GM12878 (cell line): ENCODE measurements at regions not wholly inside any gene's neighbourhood (a gene's known extent, or its start where the extent isn't known, plus 50 kb on each side); places are given as distances from the start of the nearest gene placed in this dataset.

Experiments
- ATAC-seq: fragments of 200-7000 bp; cut with Tn5 transposase; 3 replicates; pipeline ENCODE4 v1.9.1; 2020; ENCODE audit warnings: mild to moderate bottlenecking, moderate library complexity
- BruUV-seq: library from RNA; stranded (reverse); fragments of 400-500 nt; replicated peaks from 2 replicates; lab custom pipeline; 2021; lab: Mats Ljungman, UMichigan
- CTCF ChIA-PET: fragments of 300-600 bp; sonication (Branson Sonifier 250); formaldehyde crosslinking; extraction: SDS; loops from one replicate; lab custom pipeline; 2021; ENCODE audit warnings: inconsistent platforms; lab: Yijun Ruan, JAX
- POLR2A ChIA-PET: fragments of 350-600 bp; formaldehyde crosslinking; extraction: SDS; loops from one replicate; lab custom pipeline; 2021; ENCODE audit warnings: inconsistent platforms; lab: Charles Lee
- RAD21 ChIA-PET: fragments of 300-600 bp; sonication (Branson Sonifier 250); formaldehyde crosslinking; loops from one replicate; lab custom pipeline; 2023; ENCODE audit warnings: antibody characterized with exemption; ENCODE audit not compliant: unreplicated experiment; lab: Charles Lee
- SMC1A ChIA-PET: fragments of 300-600 bp; sonication (Branson Sonifier 250); formaldehyde crosslinking; loops from one replicate; lab custom pipeline; 2023; ENCODE audit not compliant: unreplicated experiment, uncharacterized antibody; lab: Charles Lee
- DNase-seq: peaks from one replicate; pipeline ENCODE4 v3.0.0-alpha.2; 2011; ENCODE audit warnings: low read depth, low spot score
- FAIRE-seq: peaks from 3 replicates; lab custom pipeline; 2011; peaks lifted over from hg19 to GRCh38; lab: Jason Lieb, UNC
- H2AFZ ChIP-seq: 2 replicates; pipeline ENCODE4 v1.6.0; 2011; ENCODE audit warnings: low read depth, low read length, control low read depth; ENCODE audit not compliant: control insufficient read depth
- H3K27ac ChIP-seq: 2 replicates; pipeline ENCODE4 v1.5.1; 2011; ENCODE audit warnings: control low read depth; ENCODE audit not compliant: control insufficient read depth, insufficient read depth
- H3K27me3 ChIP-seq, 2 experiments: replicated peaks in 1 of 2; 2 replicates each; pipeline versions ENCODE4 v1.6.0 to v1.6.1; 2011; ENCODE audit warnings: low read length in 1 of 2; ENCODE audit not compliant: control insufficient read depth in 2 of 2, insufficient read depth in 2 of 2
- H3K36me3 ChIP-seq, 2 experiments: 2 replicates each; pipeline ENCODE4 v1.5.1; 2011; ENCODE audit warnings: low read length in 1 of 2; ENCODE audit not compliant: control insufficient read depth in 2 of 2, insufficient read depth in 2 of 2
- H3K4me1 ChIP-seq: 2 replicates; pipeline ENCODE4 v1.6.1; 2011; ENCODE audit warnings: mild to moderate bottlenecking, low read length, moderate library complexity, mixed read lengths; ENCODE audit not compliant: control insufficient read depth, insufficient read depth
- H3K4me2 ChIP-seq: 2 replicates; pipeline ENCODE4 v1.6.0; 2011; ENCODE audit warnings: control low read depth; ENCODE audit not compliant: control insufficient read depth, insufficient read depth
- H3K4me3 ChIP-seq: fragments of 200-600 bp; sonication (generic); 2 replicates; pipeline ENCODE4 v1.5.1; 2016
- H3K79me2 ChIP-seq: 2 replicates; pipeline ENCODE4 v1.6.0; 2011; ENCODE audit warnings: low read length; ENCODE audit not compliant: control insufficient read depth, insufficient read depth
- H3K9ac ChIP-seq: 2 replicates; pipeline ENCODE4 v1.8.0; 2011; ENCODE audit warnings: low read length, control low read depth, mixed read lengths; ENCODE audit not compliant: control insufficient read depth, insufficient read depth
- H3K9me3 ChIP-seq: replicated peaks from 3 replicates; pipeline ENCODE4 v1.5.1; 2011; ENCODE audit warnings: mild to moderate bottlenecking, low read length; ENCODE audit not compliant: control insufficient read depth, insufficient read depth
- H4K20me1 ChIP-seq: 2 replicates; pipeline ENCODE4 v1.6.0; 2011; ENCODE audit not compliant: control insufficient read depth, insufficient read depth
- ATF2 ChIP-seq: IDR thresholded peaks from 2 replicates; pipeline ENCODE4 v1.6.1; 2012; ENCODE audit warnings: low read length, inconsistent platforms
- ATF7 ChIP-seq: fragments of 450-650 bp; IDR thresholded peaks from 2 replicates; pipeline ENCODE4 v1.6.1; 2016; ENCODE audit warnings: low read depth, mild to moderate bottlenecking
- BHLHE40 ChIP-seq, 2 experiments: fragments of 450-650 bp in 1 of 2; IDR thresholded peaks; 2 replicates each; pipeline ENCODE4 v1.6.1; 2011 to 2017; ENCODE audit warnings: low read depth in 2 of 2, borderline replicate concordance in 1 of 2, improper control_type of control experiment in 1 of 2, low read length in 1 of 2, mild to moderate bottlenecking in 1 of 2
- GATAD2B ChIP-seq: fragments of 450-650 bp; conservative IDR thresholded peaks from 2 replicates; pipeline ENCODE4 v1.6.1; 2017; ENCODE audit warnings: low read depth, mild to moderate bottlenecking, moderate library complexity
- HSF1 ChIP-seq: fragments of 150-350 bp; IDR thresholded peaks from 2 replicates; pipeline ENCODE4 v1.6.1; 2014; ENCODE audit warnings: mild to moderate bottlenecking, low read depth, low read length
- NFIC ChIP-seq: IDR thresholded peaks from 2 replicates; pipeline ENCODE4 v1.6.1; 2012; ENCODE audit warnings: low read depth, mild to moderate bottlenecking, inconsistent platforms, low read length, moderate library complexity
- NFYB ChIP-seq: IDR thresholded peaks from 2 replicates; pipeline ENCODE4 v1.6.1; 2011; ENCODE audit warnings: low read depth, mild to moderate bottlenecking, low read length, improper control_type of control experiment, moderate library complexity; ENCODE audit not compliant: insufficient read depth
- NR2F1 ChIP-seq: fragments of 450-650 bp; conservative IDR thresholded peaks from 2 replicates; pipeline ENCODE4 v1.6.1; 2017; ENCODE audit warnings: mild to moderate bottlenecking
- RBBP5 ChIP-seq: fragments of 200-600 bp; sonication (generic); conservative IDR thresholded peaks from 2 replicates; pipeline ENCODE4 v1.6.1; 2016
- SMC3 ChIP-seq: IDR thresholded peaks from 2 replicates; pipeline ENCODE4 v1.6.1; 2011; ENCODE audit warnings: low read length, improper control_type of control experiment, borderline replicate concordance
- TCF7 ChIP-seq: IDR thresholded peaks from 2 replicates; pipeline ENCODE4 v1.6.1; 2014; ENCODE audit warnings: antibody characterized with exemption, borderline replicate concordance
- USF2 ChIP-seq: IDR thresholded peaks from 2 replicates; pipeline ENCODE4 v1.6.1; 2011; ENCODE audit warnings: low read depth, low read length, improper control_type of control experiment, borderline replicate concordance
- ZNF384 ChIP-seq: IDR thresholded peaks from 2 replicates; pipeline ENCODE4 v1.6.1; 2012; ENCODE audit warnings: low read depth, mild to moderate bottlenecking, low read length, improper control_type of control experiment, borderline replicate concordance
- ZNF622 ChIP-seq: fragments of 450-650 bp; IDR thresholded peaks from 2 replicates; pipeline ENCODE4 v1.6.1; 2017; ENCODE audit warnings: mild to moderate bottlenecking, inconsistent platforms
- WGBS: methylation state at CpG from one replicate; pipeline ENCODE4 v1.1.6; 2016; ENCODE audit warnings: low lambda C conversion rate; ENCODE audit not compliant: insufficient replicate concordance, insufficient coverage; ENCODE audit errors: missing lambda C conversion rate; 5-methylcytosine and 5-hydroxymethylcytosine counted together
- in situ Hi-C: fragments of 300-500 bp; cut with MboI; formaldehyde crosslinking; loops from 9 replicates; pipeline ENCODE4 v1.14.3; 2018; ENCODE audit warnings: mixed read lengths
- intact Hi-C: fragments of 100-400 bp; cut with micrococcal nuclease; formaldehyde crosslinking; loops from one replicate; pipeline ENCODE4 v1.14.2; 2022; ENCODE audit not compliant: unreplicated experiment

- no peak for FAIRE-seq
- no peak overlapping the region for H2AFZ ChIP-seq
- H3K9me3 ChIP-seq, result no peaks in the 10 kb centered on the region
- no peaks in the 10 kb centered on the region for H3K79me2 ChIP-seq
- no peaks in the 10 kb centered on the region for H3K4me1 ChIP-seq
- BruUV-seq, result no TSS peak
- H3K4me3 ChIP-seq, result no peak overlapping the region
- CTCF ChIA-PET, result no interaction called here
- TF ChIP-seq ATF2 (no peak), NR2F1 (no peak), SMC3 (no peak), GATAD2B (no peak), ZNF622 (no peak)
- no peaks in the 10 kb centered on the region for H3K36me3 ChIP-seq
- H3K9ac ChIP-seq, result no peak overlapping the region
- SMC1A ChIA-PET, result no interaction called here
- ATAC-seq, result no peak
- in situ Hi-C loops (no loop called here), intact Hi-C loops (no loop called here)
- RAD21 ChIA-PET, result no interaction called here
- WGBS, result 21% methylated on average over 2 of the region's 2 CpGs
- no peaks in the 10 kb centered on the region for H4K20me1 ChIP-seq
- H3K27ac ChIP-seq, result no peak overlapping the region
- no peaks in the 10 kb centered on the region for H3K27me3 ChIP-seq
- DNase-seq, result no peak
- H3K4me2 ChIP-seq, result no peak overlapping the region
- POLR2A ChIA-PET, result no interaction called here
These were observed 1598.6 kb downstream of the SLITRK5 start for GRCh38 chr13:89269737-89270136.

- in situ Hi-C loops, result no loop called here
- DNase-seq (no peak), FAIRE-seq (no peak), ATAC-seq (no peak)
- Histone ChIP-seq H3K9me3 (no peaks in the 10 kb centered on the region), H3K4me3 (no peak overlapping the region), H4K20me1 (no peaks in the 10 kb centered on the region), H2AFZ (no peak overlapping the region), H3K27me3 (no peaks in the 10 kb centered on the region), H3K79me2 (no peaks in the 10 kb centered on the region), H3K27ac (no peak overlapping the region), H3K36me3 (no peaks in the 10 kb centered on the region), H3K4me1 (no peaks in the 10 kb centered on the region), H3K4me2 (no peak overlapping the region), H3K9ac (no peak overlapping the region)
- POLR2A ChIA-PET, result no interaction called here
- RAD21 ChIA-PET, result no interaction called here
- SMC1A ChIA-PET, result interaction anchor here (1.1 kb wide), 1 partner anchor 68 kb away, joined by 4 read pairs; no protein-coding TSS in a partner anchor
- intact Hi-C loops, result no loop called here
- CTCF ChIA-PET, result no interaction called here
- WGBS, result 0% methylated on average over 3 of the region's 3 CpGs
- BruUV-seq, result no TSS peak
- no peak for TF ChIP-seq NFIC
- TF ChIP-seq USF2, result no peak
- TF ChIP-seq BHLHE40 (IDR thresholded peaks at IDR 0.05; ENCODE audit: borderline replicate concordance in 1 of 2, low read depth in 2 of 2, low read length in 1 of 2), result no peak
- no peak for TF ChIP-seq RBBP5
- no peak for TF ChIP-seq ZNF384
- no peak for TF ChIP-seq HSF1
- no peak for TF ChIP-seq NFYB
- TF ChIP-seq ATF7, result no peak
- TF ChIP-seq TCF7, result no peak
These were observed 1599.6 kb downstream of the SLITRK5 start for GRCh38 chr13:89270736-89271135.
